ENCODE measurements at regions not wholly inside any gene's neighbourhood (a gene's known extent, or its start where the extent isn't known, plus 50 kb on each side); places are given as distances from the start of the nearest gene placed in this dataset.

DNA sequence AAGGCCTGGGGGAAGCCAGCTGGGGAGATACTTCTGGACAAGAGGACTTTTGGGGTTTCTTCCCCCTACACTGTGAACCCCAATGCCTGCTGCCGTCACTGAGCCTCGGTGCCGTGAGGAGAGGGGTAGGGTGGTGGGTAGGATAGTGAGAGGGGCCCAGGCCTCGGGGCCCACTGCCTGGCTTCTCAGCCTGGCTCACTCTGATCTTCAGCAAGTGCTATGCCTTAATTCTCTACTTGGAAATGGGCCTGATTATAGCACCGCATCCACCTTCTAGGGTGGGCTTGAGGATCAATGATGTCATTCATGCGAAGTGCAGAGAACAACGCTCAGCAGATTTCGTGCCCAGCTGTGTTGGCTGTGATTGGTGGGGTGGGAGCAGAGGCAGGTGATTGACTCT, 76.7 kb upstream of the NECTIN1 start:
- 92% methylated on average over 8 of the region's 8 CpGs for WGBS (ENCODE audit: low lambda C conversion rate, missing lambda C conversion rate)
- H3K9me3 ChIP-seq (ENCODE audit: low read depth) = no peaks in the 10 kb centered on the region
- H3K4me2 ChIP-seq = no peak overlapping the region
- no peaks in the 10 kb centered on the region for H3K27me3 ChIP-seq
- DNase-seq (ENCODE audit: low spot score) = no peak
- no peak for TF ChIP-seq EZH2 (IDR thresholded peaks at IDR 0.05; ENCODE audit: borderline replicate concordance)
- no peak for TF ChIP-seq EZH2phosphoT487 (IDR thresholded peaks at IDR 0.05; ENCODE audit: low read depth, severe bottlenecking, unreplicated experiment)
- H2AFZ ChIP-seq = no peak overlapping the region
- H3K36me3 ChIP-seq (replicated peaks; ENCODE audit: insufficient read depth, low read depth) = no peaks in the 10 kb centered on the region
- no peaks in the 10 kb centered on the region for H4K20me1 ChIP-seq (ENCODE audit: insufficient read depth, poor library complexity, severe bottlenecking)
- H3K27ac ChIP-seq = no peak overlapping the region
- no peaks in the 10 kb centered on the region for H3K9me2 ChIP-seq (replicated peaks; ENCODE audit: insufficient read depth)
- H3K4me1 ChIP-seq (ENCODE audit: insufficient read depth) = peaks cover 4% of the 10 kb centered on the region
- no peaks in the 10 kb centered on the region for H3K79me2 ChIP-seq
- H3K4me3 ChIP-seq = no peak overlapping the region

- Histone ChIP-seq H3K4me1 (ENCODE audit: insufficient read depth) (peaks cover 4% of the 10 kb centered on the region), H3K4me3 (no peak overlapping the region), H4K20me1 (ENCODE audit: insufficient read depth, poor library complexity, severe bottlenecking) (no peaks in the 10 kb centered on the region), H2AFZ (no peak overlapping the region), H3K79me2 (no peaks in the 10 kb centered on the region), H3K9me2 (replicated peaks; ENCODE audit: insufficient read depth) (no peaks in the 10 kb centered on the region), H3K9me3 (ENCODE audit: low read depth) (no peaks in the 10 kb centered on the region), H3K4me2 (no peak overlapping the region), H3K27me3 (no peaks in the 10 kb centered on the region), H3K27ac (no peak overlapping the region), H3K36me3 (replicated peaks; ENCODE audit: insufficient read depth, low read depth) (no peaks in the 10 kb centered on the region)
- WGBS (ENCODE audit: low lambda C conversion rate, missing lambda C conversion rate) = 88% methylated on average over 5 of the region's 5 CpGs
- DNase-seq (ENCODE audit: low spot score) = no peak
- no peak for TF ChIP-seq EZH2phosphoT487 (IDR thresholded peaks at IDR 0.05; ENCODE audit: low read depth, severe bottlenecking, unreplicated experiment)
- TF ChIP-seq, protein P1, sequence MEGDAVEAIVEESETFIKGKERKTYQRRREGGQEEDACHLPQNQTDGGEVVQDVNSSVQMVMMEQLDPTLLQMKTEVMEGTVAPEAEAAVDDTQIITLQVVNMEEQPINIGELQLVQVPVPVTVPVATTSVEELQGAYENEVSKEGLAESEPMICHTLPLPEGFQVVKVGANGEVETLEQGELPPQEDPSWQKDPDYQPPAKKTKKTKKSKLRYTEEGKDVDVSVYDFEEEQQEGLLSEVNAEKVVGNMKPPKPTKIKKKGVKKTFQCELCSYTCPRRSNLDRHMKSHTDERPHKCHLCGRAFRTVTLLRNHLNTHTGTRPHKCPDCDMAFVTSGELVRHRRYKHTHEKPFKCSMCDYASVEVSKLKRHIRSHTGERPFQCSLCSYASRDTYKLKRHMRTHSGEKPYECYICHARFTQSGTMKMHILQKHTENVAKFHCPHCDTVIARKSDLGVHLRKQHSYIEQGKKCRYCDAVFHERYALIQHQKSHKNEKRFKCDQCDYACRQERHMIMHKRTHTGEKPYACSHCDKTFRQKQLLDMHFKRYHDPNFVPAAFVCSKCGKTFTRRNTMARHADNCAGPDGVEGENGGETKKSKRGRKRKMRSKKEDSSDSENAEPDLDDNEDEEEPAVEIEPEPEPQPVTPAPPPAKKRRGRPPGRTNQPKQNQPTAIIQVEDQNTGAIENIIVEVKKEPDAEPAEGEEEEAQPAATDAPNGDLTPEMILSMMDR (IDR thresholded peaks at IDR 0.05; ENCODE audit: poor library complexity) = no peak
- no peak for TF ChIP-seq EZH2 (IDR thresholded peaks at IDR 0.05; ENCODE audit: borderline replicate concordance)
Observed at GRCh38 chr11:119804698-119805097, 75.7 kb upstream of the NECTIN1 start.

DNA sequence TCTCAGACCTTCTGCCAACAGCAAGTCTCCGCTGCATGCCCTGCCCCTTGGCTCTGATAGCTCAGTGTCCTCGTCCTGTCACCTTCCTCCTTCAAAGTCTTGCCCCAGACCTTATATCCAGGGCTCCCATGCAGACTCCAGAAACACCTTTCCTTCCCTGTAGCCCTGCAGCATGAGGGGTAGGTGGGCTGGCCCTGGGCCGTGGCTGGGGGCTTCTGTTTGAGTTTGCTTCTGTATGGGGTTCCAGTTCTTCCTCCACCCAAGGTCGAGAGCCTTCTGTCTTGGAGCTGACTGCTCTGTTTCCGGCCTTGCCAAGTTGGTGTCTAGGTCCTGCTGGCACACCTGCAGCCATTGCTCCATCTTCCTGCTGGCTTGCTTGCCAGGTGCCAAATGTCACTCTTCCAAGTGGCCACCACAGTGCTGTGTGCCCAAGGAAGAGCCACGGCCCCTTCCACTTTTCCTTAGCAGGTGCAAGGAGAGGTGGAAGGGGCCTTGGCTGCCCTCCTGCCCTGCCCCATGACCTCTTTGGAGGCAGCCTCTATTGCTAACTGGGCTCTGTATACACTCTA, 74.8 kb upstream of the NECTIN1 start:
- Histone ChIP-seq H3K4me1 (ENCODE audit: insufficient read depth) (no peaks in the 10 kb centered on the region), H3K4me2 (no peak overlapping the region), H4K20me1 (ENCODE audit: insufficient read depth, poor library complexity, severe bottlenecking) (no peaks in the 10 kb centered on the region), H3K79me2 (no peaks in the 10 kb centered on the region), H3K4me3 (no peak overlapping the region), H3K9me3 (ENCODE audit: low read depth) (no peaks in the 10 kb centered on the region), H3K36me3 (replicated peaks; ENCODE audit: insufficient read depth, low read depth) (no peaks in the 10 kb centered on the region), H2AFZ (no peak overlapping the region), H3K9me2 (replicated peaks; ENCODE audit: insufficient read depth) (no peaks in the 10 kb centered on the region), H3K27ac (no peak overlapping the region), H3K27me3 (no peaks in the 10 kb centered on the region)
- WGBS (ENCODE audit: low lambda C conversion rate, missing lambda C conversion rate) = 88% methylated on average over 6 of the region's 6 CpGs
- no peak for DNase-seq (ENCODE audit: low spot score)
- TF ChIP-seq, protein P1 (IDR thresholded peaks at IDR 0.05; ENCODE audit: poor library complexity) = no peak
- no peak for TF ChIP-seq EZH2phosphoT487 (IDR thresholded peaks at IDR 0.05; ENCODE audit: low read depth, severe bottlenecking, unreplicated experiment)

- 75% methylated on average over 6 of the region's 6 CpGs for WGBS (ENCODE audit: low lambda C conversion rate, missing lambda C conversion rate)
- H3K4me2 ChIP-seq = no peak overlapping the region
- no peaks in the 10 kb centered on the region for H3K36me3 ChIP-seq (replicated peaks; ENCODE audit: insufficient read depth, low read depth)
- no peaks in the 10 kb centered on the region for H3K9me2 ChIP-seq (replicated peaks; ENCODE audit: insufficient read depth)
- no peak overlapping the region for H3K4me3 ChIP-seq
- H3K4me1 ChIP-seq (ENCODE audit: insufficient read depth) = no peaks in the 10 kb centered on the region
- H2AFZ ChIP-seq = no peak overlapping the region
- no peak overlapping the region for H3K27ac ChIP-seq
- H4K20me1 ChIP-seq (ENCODE audit: insufficient read depth, poor library complexity, severe bottlenecking) = no peaks in the 10 kb centered on the region
- TF ChIP-seq, protein P1 (IDR thresholded peaks at IDR 0.05; ENCODE audit: poor library complexity) = no peak
- TF ChIP-seq EZH2 (IDR thresholded peaks at IDR 0.05; ENCODE audit: borderline replicate concordance) = no peak
- TF ChIP-seq EZH2phosphoT487 (IDR thresholded peaks at IDR 0.05; ENCODE audit: low read depth, severe bottlenecking, unreplicated experiment) = no peak
- no peaks in the 10 kb centered on the region for H3K9me3 ChIP-seq (ENCODE audit: low read depth)
- no peak for DNase-seq (ENCODE audit: low spot score)
- H3K79me2 ChIP-seq = no peaks in the 10 kb centered on the region
- H3K27me3 ChIP-seq = no peaks in the 10 kb centered on the region
Observed at GRCh38 chr11:119803139-119803538, 74.1 kb upstream of the NECTIN1 start.

Measured in hepatocyte (in vitro differentiated cells).